ENCODE measurements at regions not wholly inside any gene's neighbourhood (a gene's known extent, or its start where the extent isn't known, plus 50 kb on each side); places are given as distances from the start of the nearest gene placed in this dataset.

- POLR2A ChIA-PET = interaction anchor here (0.6 to 8.2 kb wide), 10 partner anchors 8 to 152 kb away, joined by 3 to 109 read pairs (median 4); no protein-coding TSS in a partner anchor
- in situ Hi-C loops (cut with MboI) = no loop called here
- Histone ChIP-seq H3K4me3 (no peak overlapping the region), H3K4me1 (replicated peaks in 1 of 2; ENCODE audit: control insufficient read depth in 2 of 2, insufficient read depth in 2 of 2, low read length in 2 of 2) (peaks cover 66 to 91% of the 10 kb centered on the region in 2 experiments), H3K4me2 (ENCODE audit: insufficient read depth, low read length) (peak overlapping the region; percentile 47), H3K9me3 (replicated peaks; ENCODE audit: control insufficient read depth, insufficient read depth, low read depth, low read length) (no peaks in the 10 kb centered on the region), H3K27ac (ENCODE audit: extremely low read depth, low read depth, low read length) (peak overlapping the region; percentile 94), H3K9me1 (ENCODE audit: control insufficient read depth, insufficient read depth, low read length) (no peaks in the 10 kb centered on the region), H3K79me2 (ENCODE audit: control insufficient read depth, insufficient read depth, low read length) (peaks cover 19% of the 10 kb centered on the region), H2AFZ (ENCODE audit: low read depth, low read length) (peak overlapping the region; percentile 70; the same call in 1 of the 2 replicates), H3K9ac (ENCODE audit: insufficient read depth in 1 of 2, low read depth in 2 of 2, low read length in 2 of 2) (peak overlapping the region; percentile 77 to 92), H3K36me3 (ENCODE audit: control insufficient read depth, insufficient read depth, low read length) (no peaks in the 10 kb centered on the region; the same call in 2 of the 3 replicates), H3K27me3 (ENCODE audit: control insufficient read depth in 2 of 2, insufficient read depth in 2 of 2, low read length in 2 of 2) (no peaks in the 10 kb centered on the region), H4K20me1 (replicated peaks; ENCODE audit: control insufficient read depth, insufficient read depth, low read length) (no peaks in the 10 kb centered on the region)
- WGBS (ENCODE audit: insufficient coverage, low coverage, missing lambda C conversion rate) = 64% methylated on average over 6 of the region's 8 CpGs
- CTCF ChIA-PET (ENCODE audit: low intra/inter-chr PET ratio) = no interaction called here
- intact Hi-C loops (cut with micrococcal nuclease) = no loop called here
- no peak for DNase-seq (ENCODE audit: extremely low read depth in 1 of 4, low spot score in 3 of 4)
- ATAC-seq = no peak
- no TSS peak for BruUV-seq (replicated peaks)
- no peak for FAIRE-seq
- TF ChIP-seq CGGBP1 (CRISPR knock-in tag; IDR thresholded peaks at IDR 0.05) (no peak), GTF2F1 (IDR thresholded peaks at IDR 0.05; ENCODE audit: low read depth, low read length) (no peak), ZMIZ1 (IDR thresholded peaks at IDR 0.05; ENCODE audit: low read depth in 2 of 2, low read length in 2 of 2) (no peak), TAF1 (IDR thresholded peaks at IDR 0.05; ENCODE audit: control insufficient read depth, extremely low read depth, insufficient read depth, low read length, severe bottlenecking) (peak; percentile 1), THRB (CRISPR knock-in tag; conservative IDR thresholded peaks at IDR 0.05) (no peak), RAD51 (IDR thresholded peaks at IDR 0.05; ENCODE audit: borderline replicate concordance, low read depth) (no peak), CEBPZ (IDR thresholded peaks at IDR 0.05; ENCODE audit: borderline replicate concordance, low read depth, low read length) (no peak), RBBP5 (IDR thresholded peaks at IDR 0.05; ENCODE audit: borderline replicate concordance, insufficient read depth, low read length, poor library complexity, severe bottlenecking) (no peak), ZBTB2 (IDR thresholded peaks at IDR 0.05) (no peak), FOXK1 (CRISPR knock-in tag; IDR thresholded peaks at IDR 0.05; ENCODE audit: borderline replicate concordance) (no peak)
Measured at GRCh38 chr20:23151008-23151703, 65.0 kb upstream of the CD93 start.
